ENCODE measurements at regions not wholly inside any gene's neighbourhood (a gene's known extent, or its start where the extent isn't known, plus 50 kb on each side); places are given as distances from the start of the nearest gene placed in this dataset.

GRCh38 chr9:72415163-72415562 is 50.2 kb upstream of the ZFAND5 start:
- H3K27ac ChIP-seq (ENCODE audit: insufficient read depth in 1 of 2, low read depth in 1 of 2, low read length in 2 of 2, poor library complexity in 1 of 2, severe bottlenecking in 2 of 2), result no peak overlapping the region
- ChIA-PET CTCF (interaction anchor here (1.3 kb wide), 1 partner anchor 10 kb away, joined by 3 read pairs; no protein-coding TSS in a partner anchor), POLR2A (no interaction called here)
- peaks cover 0 to 5% (median 0%) of the 10 kb centered on the region in 5 experiments for H3K27me3 ChIP-seq (replicated peaks in 2 of 5; ENCODE audit: control insufficient read depth in 4 of 5, insufficient read depth in 5 of 5, low read length in 4 of 5)
- no peaks in the 10 kb centered on the region for H3K36me3 ChIP-seq (ENCODE audit: control insufficient read depth in 4 of 4, insufficient read depth in 4 of 4, low read length in 3 of 4)
- DNase-seq, result no peak
- H3K9me3 ChIP-seq (ENCODE audit: control extremely low read depth in 1 of 5, control insufficient read depth in 4 of 5, insufficient read depth in 2 of 5, low read depth in 1 of 5, low read length in 4 of 5), result no peaks in the 10 kb centered on the region
- no peaks in the 10 kb centered on the region for H3K4me1 ChIP-seq (ENCODE audit: control extremely low read depth in 1 of 4, control insufficient read depth in 4 of 4, insufficient read depth in 4 of 4, low read length in 3 of 4)
- no peak overlapping the region for H3K4me3 ChIP-seq (ENCODE audit: control insufficient read depth in 1 of 7, extremely low read depth in 1 of 7, insufficient read depth in 4 of 7, low read depth in 2 of 7, low read length in 6 of 7)
